Activated CD4-positive, alpha-beta T cell treated with anti-CD3 and anti-CD28 coated beads, Interleukin-2, amount 10 ng/mL, durations not matched to agents 7 days and 5 days (primary cell): ENCODE measurements at regions not wholly inside any gene's neighbourhood (a gene's known extent, or its start where the extent isn't known, plus 50 kb on each side); places are given as distances from the start of the nearest gene placed in this dataset.
"Not testable (repeated sequence)": the region's sequence is repeated elsewhere in the genome, so short reads cannot be mapped to it uniquely, and the experiment has no call there.

Source experiments
- CTCF ChIA-PET: fragments of 350-600 bp; sonication (Branson Sonifier 250); formaldehyde crosslinking; loops from one replicate; lab custom pipeline; 2021; ENCODE audit warnings: antibody characterized with exemption; lab: Charles Lee
- POLR2A ChIA-PET: fragments of 350-600 bp; sonication (Branson Sonifier 250); formaldehyde crosslinking; loops from one replicate; lab custom pipeline; 2021; ENCODE audit warnings: antibody characterized with exemption; lab: Charles Lee
- DNase-seq: peaks from one replicate; pipeline ENCODE4 v3.0.0-alpha.2; 2020
- H3K27ac Mint-ChIP-seq: one replicate; pipeline ENCODE4 v1.8.0; 2021; ENCODE audit warnings: mild to moderate bottlenecking, moderate library complexity, mixed read lengths
- H3K27me3 Mint-ChIP-seq: one replicate; pipeline ENCODE4 v1.8.0; 2021; ENCODE audit warnings: mixed read lengths
- H3K36me3 Mint-ChIP-seq: one replicate; pipeline ENCODE4 v1.8.0; 2021; ENCODE audit warnings: low read depth, mixed read lengths
- H3K4me1 Mint-ChIP-seq: one replicate; pipeline ENCODE4 v1.8.0; 2021; ENCODE audit warnings: mixed read lengths
- H3K4me3 Mint-ChIP-seq: one replicate; pipeline ENCODE4 v1.8.0; 2021; ENCODE audit warnings: mild to moderate bottlenecking, moderate library complexity, mixed read lengths
- H3K9me3 Mint-ChIP-seq: one replicate; pipeline ENCODE4 v1.8.0; 2021; ENCODE audit warnings: mixed read lengths

DNA sequence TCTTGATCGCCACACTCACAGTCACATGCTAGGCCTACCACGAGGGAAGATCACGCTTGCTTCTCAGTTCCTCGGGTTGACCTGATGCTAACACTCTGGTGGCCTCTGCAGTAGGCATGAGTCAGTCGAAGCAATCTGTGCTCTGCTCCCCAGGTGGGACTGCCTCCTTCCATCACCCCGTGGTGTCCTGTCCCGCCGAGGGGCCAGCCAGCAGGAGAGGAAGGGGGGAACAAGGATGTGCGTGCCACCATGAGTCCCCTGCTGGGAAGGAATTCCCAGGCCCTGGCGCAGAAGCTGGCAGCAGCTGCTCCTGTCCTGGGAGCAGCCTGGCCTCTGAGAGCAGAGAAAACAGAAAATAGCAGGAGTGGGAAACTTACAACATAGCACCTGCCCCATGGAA is 695.0 kb upstream of the NRP1 start:
- DNase-seq: no peak
- CTCF ChIA-PET: no interaction called here
- no peaks in the 10 kb centered on the region for H3K27me3 Mint-ChIP-seq
- POLR2A ChIA-PET: no interaction called here
- no peaks in the 10 kb centered on the region for H3K36me3 Mint-ChIP-seq
- H3K4me3 Mint-ChIP-seq: no peak overlapping the region
- no peak overlapping the region for H3K27ac Mint-ChIP-seq
- no peaks in the 10 kb centered on the region for H3K9me3 Mint-ChIP-seq
- no peaks in the 10 kb centered on the region for H3K4me1 Mint-ChIP-seq

DNA sequence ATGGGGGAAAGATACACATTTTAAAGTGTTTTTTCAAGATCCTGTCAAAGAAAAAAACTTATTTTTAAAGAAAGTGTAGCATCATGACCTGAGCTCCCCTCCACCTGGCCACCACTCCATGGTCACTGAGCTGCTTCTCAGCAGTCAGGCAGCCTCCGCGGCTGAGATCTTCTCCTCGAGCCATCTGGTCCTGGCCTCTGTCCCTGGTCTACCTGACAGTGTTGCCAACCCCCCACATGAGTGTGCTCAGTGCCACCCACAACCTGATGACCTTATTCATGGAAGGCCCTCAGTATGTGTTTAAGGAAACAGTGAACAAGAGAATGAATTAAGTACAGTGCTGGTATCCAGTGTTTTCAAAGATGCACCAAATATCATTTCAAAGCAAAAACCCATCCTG is 694.5 kb upstream of the NRP1 start:
- H3K4me1 Mint-ChIP-seq: no peaks in the 10 kb centered on the region
- ChIA-PET CTCF (interaction anchor here (0.7 kb wide), 1 partner anchor 39 kb away, joined by 3 read pairs; no protein-coding TSS in a partner anchor), POLR2A (no interaction called here)
- H3K9me3 Mint-ChIP-seq: peaks cover 3% of the 10 kb centered on the region
- no peaks in the 10 kb centered on the region for H3K27me3 Mint-ChIP-seq
- DNase-seq: no peak
- H3K4me3 Mint-ChIP-seq: no peak overlapping the region
- no peaks in the 10 kb centered on the region for H3K36me3 Mint-ChIP-seq
- H3K27ac Mint-ChIP-seq: no peak overlapping the region

DNA sequence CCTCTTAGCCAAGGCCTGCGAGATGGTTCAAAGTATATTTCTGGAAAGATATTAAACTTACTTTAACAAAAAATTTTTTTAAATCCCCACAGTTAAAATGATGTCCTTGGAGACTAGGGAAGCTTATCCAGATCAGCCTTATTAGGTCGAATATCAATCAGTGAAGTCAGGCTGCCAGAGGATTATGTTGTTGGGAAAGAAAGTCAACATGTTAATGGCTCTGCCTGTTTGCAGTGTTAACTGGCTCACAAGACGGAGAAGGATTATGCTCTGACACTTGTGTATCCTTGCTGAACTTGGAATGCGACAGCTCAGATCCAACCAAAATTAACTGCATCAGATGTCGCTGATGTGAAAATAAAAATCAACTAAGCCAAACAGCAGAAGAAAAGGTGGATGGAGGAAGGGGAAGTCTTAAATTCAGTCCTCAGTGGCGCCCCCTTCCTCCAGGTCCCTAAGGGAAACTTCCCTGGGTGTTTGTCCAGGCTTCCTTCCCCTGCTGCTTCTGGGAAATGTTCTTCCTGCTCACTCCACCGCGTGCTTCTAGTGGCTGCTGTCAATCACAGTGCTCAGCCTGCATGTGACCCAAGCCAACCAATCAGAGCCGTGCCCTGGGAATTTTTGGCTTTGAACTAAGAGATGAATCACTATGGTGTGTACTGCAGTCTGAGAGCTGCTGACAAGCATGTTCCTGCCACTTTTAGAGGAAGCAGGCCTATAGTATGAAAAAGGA is 690.4 kb upstream of the NRP1 start:
- Mint-ChIP-seq H3K27ac (no peak overlapping the region), H3K9me3 (peaks cover 3% of the 10 kb centered on the region), H3K36me3 (no peaks in the 10 kb centered on the region), H3K27me3 (no peaks in the 10 kb centered on the region), H3K4me3 (no peak overlapping the region), H3K4me1 (no peaks in the 10 kb centered on the region)
- ChIA-PET POLR2A (no interaction called here), CTCF (interaction anchor here (0.5 kb wide), 1 partner anchor 14 kb away, joined by 3 read pairs; no protein-coding TSS in a partner anchor)
- no peak for DNase-seq

DNA sequence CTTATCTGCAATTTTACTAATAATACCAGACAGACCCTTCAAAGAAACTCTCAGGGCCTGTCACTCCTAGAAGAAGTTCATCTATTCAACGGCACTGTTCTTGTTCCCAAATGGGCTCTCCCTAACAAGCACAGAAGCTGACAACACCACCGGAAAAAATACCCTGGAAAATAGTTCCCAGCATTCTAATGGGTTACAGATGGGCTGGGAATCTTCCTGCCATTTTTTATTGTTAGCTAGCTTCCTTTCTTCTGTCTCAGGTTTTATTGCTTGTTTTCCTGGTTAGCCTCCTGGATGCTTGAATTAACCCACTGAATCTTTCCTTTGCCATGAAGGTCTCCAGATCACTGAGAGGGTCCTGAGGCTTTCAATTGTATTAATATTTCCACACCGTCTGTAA is 689.8 kb upstream of the NRP1 start:
- no peak for DNase-seq
- ChIA-PET POLR2A (no interaction called here), CTCF (no interaction called here)
- Mint-ChIP-seq H3K4me1 (no peaks in the 10 kb centered on the region), H3K4me3 (no peak overlapping the region), H3K36me3 (no peaks in the 10 kb centered on the region), H3K27ac (no peak overlapping the region), H3K9me3 (peaks cover 3% of the 10 kb centered on the region), H3K27me3 (no peaks in the 10 kb centered on the region)

DNA sequence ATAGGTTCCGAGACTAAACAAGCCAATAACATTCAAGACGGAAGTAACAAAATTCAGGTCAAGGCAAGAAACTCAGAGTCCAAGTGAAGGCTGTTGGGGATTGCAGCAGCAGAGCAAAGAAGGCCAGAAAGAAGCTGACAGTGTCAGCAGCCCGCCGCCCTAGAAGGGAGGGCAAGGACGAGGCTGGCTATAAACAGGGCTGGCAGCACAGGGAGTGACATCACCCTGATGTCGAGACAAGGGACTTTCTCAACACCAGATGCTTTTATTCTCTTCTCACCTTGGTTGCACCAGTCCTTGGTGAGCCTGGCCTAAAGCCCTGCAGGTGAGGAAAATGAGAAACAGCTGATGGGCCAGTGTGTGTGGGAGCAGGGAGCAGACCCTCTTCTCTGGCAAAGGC is 687.7 kb upstream of the NRP1 start:
- Mint-ChIP-seq H3K36me3 (no peaks in the 10 kb centered on the region), H3K4me1 (no peaks in the 10 kb centered on the region), H3K27ac (no peak overlapping the region), H3K4me3 (no peak overlapping the region), H3K27me3 (no peaks in the 10 kb centered on the region), H3K9me3 (peaks cover 3% of the 10 kb centered on the region)
- ChIA-PET POLR2A (no interaction called here), CTCF (no interaction called here)
- DNase-seq: no peak

DNA sequence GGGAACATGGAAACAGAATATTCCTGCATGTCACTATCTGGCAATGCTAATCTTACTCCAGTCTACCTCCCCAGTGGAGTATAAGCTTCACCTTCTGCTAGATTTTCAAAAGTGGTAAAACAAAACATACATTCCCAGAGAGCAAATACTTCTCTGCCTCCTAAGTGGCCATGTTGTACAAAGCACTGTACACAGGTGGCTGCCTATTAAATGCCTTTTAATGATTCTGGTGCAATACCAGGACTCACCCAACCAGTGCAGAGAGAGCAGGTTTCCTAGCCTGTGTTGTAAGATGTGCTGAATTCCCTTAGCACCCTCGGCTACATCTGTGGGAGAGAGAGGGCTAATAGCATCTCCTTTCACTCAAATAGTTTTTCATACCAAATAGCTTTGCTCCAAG is 684.3 kb upstream of the NRP1 start:
- Mint-ChIP-seq H3K9me3 (no peaks in the 10 kb centered on the region), H3K27ac (no peak overlapping the region), H3K4me1 (no peaks in the 10 kb centered on the region), H3K27me3 (no peaks in the 10 kb centered on the region), H3K4me3 (no peak overlapping the region), H3K36me3 (no peaks in the 10 kb centered on the region)
- no peak for DNase-seq
- ChIA-PET CTCF (interaction anchor here (0.6 kb wide), 1 partner anchor 253 kb away, joined by 3 read pairs; no protein-coding TSS in a partner anchor), POLR2A (no interaction called here)

DNA sequence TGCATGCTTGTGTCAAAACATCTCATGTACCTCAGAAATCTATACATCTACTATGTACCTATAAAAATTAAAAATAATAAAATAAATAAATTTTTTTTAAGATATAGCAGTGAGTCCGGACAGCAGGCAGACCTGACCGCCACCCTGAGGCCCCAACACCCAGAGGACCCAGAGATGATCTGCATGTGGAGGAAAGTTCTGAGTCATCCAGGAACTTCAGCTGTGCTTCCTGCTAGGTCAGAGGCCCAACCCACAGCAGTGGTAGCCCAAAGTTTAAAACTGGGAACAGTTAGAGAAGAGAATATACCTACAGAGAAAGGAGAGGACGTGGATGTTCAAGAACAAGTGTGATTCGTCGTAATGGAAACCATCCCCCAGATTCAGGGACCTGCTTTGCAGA is 683.7 kb upstream of the NRP1 start:
- no peaks in the 10 kb centered on the region for H3K4me1 Mint-ChIP-seq
- no peaks in the 10 kb centered on the region for H3K9me3 Mint-ChIP-seq
- H3K4me3 Mint-ChIP-seq: no peak overlapping the region
- no peaks in the 10 kb centered on the region for H3K36me3 Mint-ChIP-seq
- CTCF ChIA-PET: interaction anchor here (0.6 to 0.7 kb wide), 3 partner anchors 253 to 998 kb away, joined by 3 read pairs; no protein-coding TSS in a partner anchor
- POLR2A ChIA-PET: no interaction called here
- H3K27me3 Mint-ChIP-seq: no peaks in the 10 kb centered on the region
- no peak for DNase-seq
- H3K27ac Mint-ChIP-seq: no peak overlapping the region

DNA sequence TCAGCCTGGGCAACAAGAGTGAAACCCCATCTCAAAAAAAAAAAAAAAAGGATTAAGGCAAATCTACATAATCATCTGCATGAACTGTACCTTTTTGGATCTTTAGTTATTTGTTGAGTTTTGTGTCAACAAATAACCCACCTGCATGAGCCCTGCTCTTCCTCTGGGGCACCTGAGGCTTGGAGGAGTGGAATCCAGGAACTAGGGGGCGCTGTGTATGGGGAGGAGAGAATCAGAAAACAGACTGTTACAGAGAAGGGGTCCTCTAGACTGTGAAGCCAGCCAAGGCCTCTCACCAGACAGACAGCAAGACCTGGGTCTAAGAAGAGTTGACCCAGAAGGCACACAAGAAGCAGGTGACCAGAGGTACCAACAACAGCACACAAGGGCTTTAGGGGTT is 682.8 kb upstream of the NRP1 start:
- Mint-ChIP-seq H3K27me3 (no peaks in the 10 kb centered on the region), H3K27ac (no peak overlapping the region), H3K9me3 (no peaks in the 10 kb centered on the region), H3K36me3 (no peaks in the 10 kb centered on the region), H3K4me1 (no peaks in the 10 kb centered on the region), H3K4me3 (no peak overlapping the region)
- ChIA-PET POLR2A (no interaction called here), CTCF (interaction anchor here (0.6 kb wide), 1 partner anchor 997 kb away, joined by 3 read pairs; no protein-coding TSS in a partner anchor)
- DNase-seq: no peak

DNA sequence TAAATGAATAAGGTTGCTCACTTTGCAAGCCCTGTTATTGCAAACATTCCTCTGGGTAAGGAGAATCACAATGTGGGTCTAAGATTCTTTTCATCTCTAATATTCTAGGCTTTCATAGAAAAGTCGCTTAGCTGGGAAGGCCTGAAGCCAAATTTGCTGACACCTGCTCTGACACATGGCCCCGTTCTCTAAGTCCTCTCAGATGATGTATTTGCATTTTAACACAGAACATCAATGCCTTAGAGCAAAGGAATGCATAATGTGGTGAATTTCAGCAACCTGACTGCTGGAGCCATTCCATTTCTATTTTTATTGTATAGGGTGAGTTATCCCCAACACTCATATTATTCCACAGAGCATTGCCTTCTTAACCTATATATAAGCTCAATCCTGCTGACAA is 682.1 kb upstream of the NRP1 start:
- Mint-ChIP-seq H3K27ac (no peak overlapping the region), H3K4me3 (no peak overlapping the region), H3K4me1 (no peaks in the 10 kb centered on the region), H3K9me3 (no peaks in the 10 kb centered on the region), H3K36me3 (no peaks in the 10 kb centered on the region), H3K27me3 (no peaks in the 10 kb centered on the region)
- ChIA-PET CTCF (no interaction called here), POLR2A (no interaction called here)
- no peak for DNase-seq

DNA sequence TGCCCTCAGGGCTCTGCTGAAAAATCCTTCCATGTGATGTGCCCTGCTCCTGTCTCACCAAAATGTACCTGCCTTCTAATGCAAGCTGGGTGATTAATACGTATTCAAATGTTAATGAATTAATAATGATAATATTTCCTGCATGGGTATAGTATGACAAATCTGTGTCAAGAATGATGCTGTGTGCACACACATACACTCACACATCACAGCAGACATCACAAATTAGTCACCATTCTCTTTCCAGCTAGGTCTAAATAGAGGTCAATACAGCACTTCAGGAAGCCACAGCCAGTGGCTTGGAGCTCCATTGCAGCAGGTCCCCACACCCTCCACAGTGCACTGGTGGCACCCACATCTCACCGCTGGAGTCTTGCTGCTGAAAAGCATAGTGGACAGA is 681.2 kb upstream of the NRP1 start:
- no peak overlapping the region for H3K4me3 Mint-ChIP-seq
- POLR2A ChIA-PET: no interaction called here
- no peaks in the 10 kb centered on the region for H3K4me1 Mint-ChIP-seq
- no peaks in the 10 kb centered on the region for H3K27me3 Mint-ChIP-seq
- H3K36me3 Mint-ChIP-seq: no peaks in the 10 kb centered on the region
- no peaks in the 10 kb centered on the region for H3K9me3 Mint-ChIP-seq
- H3K27ac Mint-ChIP-seq: no peak overlapping the region
- CTCF ChIA-PET: interaction anchor here (0.7 kb wide), 1 partner anchor 978 kb away, joined by 5 read pairs; no protein-coding TSS in a partner anchor
- no peak for DNase-seq

DNA sequence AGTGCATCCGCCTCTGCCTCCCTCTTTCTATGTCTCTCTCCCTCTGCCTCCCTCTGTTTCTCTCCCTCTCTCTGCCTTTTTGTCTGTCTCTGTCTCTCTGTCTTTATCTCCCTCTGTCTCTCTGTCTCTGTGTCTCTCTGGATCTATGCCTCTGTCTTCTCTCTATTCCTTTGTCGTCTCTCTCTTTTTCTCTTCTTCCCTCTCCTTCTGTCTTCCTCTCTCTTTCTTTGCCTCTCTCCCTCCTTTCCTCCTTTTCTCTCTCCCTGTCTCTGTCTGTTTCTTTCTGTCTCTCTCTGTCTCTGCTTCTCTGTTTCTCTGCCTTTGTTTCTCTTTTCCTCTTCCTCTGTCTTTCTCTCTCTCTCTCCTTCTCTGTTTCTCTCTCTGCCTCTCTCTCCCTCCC is 678.8 kb upstream of the NRP1 start:
- Mint-ChIP-seq H3K4me3 (no peak overlapping the region), H3K27ac (no peak overlapping the region), H3K4me1 (no peaks in the 10 kb centered on the region), H3K9me3 (no peaks in the 10 kb centered on the region), H3K27me3 (no peaks in the 10 kb centered on the region), H3K36me3 (no peaks in the 10 kb centered on the region)
- POLR2A ChIA-PET: no interaction called here
- DNase-seq: no peak
- CTCF ChIA-PET: no interaction called here

DNA sequence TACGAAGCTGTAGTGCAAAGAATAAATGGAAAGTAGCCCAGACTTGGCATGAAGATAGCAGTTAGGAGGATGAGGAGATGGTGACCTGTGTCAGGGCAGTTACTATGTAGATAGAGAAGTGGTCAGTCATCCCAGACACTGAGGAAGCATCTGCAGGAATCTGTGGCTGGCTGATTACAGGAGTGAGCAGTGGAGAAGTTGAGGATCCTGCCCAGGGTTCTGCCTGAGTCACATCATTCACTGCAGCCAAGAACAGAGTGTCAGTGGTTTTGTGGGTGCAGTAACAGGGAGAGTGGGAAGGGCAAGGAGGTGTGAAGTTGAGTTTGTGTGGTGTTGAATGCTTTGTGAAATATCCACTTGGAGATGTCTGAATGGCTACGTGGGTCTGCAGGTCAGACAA is 676.4 kb upstream of the NRP1 start:
- POLR2A ChIA-PET: no interaction called here
- CTCF ChIA-PET: no interaction called here
- Mint-ChIP-seq H3K27me3 (no peaks in the 10 kb centered on the region), H3K36me3 (no peaks in the 10 kb centered on the region), H3K4me1 (no peaks in the 10 kb centered on the region), H3K9me3 (no peaks in the 10 kb centered on the region), H3K4me3 (no peak overlapping the region), H3K27ac (no peak overlapping the region)
- no peak for DNase-seq

DNA sequence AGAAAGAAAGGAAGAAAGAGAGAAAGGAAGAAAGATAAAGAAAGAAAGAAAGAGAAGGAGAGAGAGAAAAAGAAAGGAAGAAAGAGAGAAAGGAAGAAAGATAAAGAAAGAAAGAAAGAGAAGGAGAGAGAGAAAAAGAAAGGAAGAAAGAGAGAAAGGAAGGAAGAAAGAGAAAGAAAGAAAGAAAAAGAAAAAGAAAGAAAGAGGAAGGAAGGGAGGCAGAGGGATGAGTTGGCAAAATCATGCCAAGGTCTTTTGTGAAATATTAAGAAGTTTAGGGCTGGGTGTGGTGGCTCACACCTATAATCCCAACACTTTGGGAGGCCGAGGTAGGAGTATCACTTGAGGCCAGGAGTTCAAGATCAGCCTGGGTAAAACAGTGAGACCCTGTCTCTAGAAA is 675.8 kb upstream of the NRP1 start:
- H3K36me3 Mint-ChIP-seq, H3K4me1 Mint-ChIP-seq, H3K4me3 Mint-ChIP-seq, H3K27ac Mint-ChIP-seq, DNase-seq, H3K27me3 Mint-ChIP-seq, POLR2A ChIA-PET, H3K9me3 Mint-ChIP-seq, CTCF ChIA-PET: not testable (repeated sequence)

DNA sequence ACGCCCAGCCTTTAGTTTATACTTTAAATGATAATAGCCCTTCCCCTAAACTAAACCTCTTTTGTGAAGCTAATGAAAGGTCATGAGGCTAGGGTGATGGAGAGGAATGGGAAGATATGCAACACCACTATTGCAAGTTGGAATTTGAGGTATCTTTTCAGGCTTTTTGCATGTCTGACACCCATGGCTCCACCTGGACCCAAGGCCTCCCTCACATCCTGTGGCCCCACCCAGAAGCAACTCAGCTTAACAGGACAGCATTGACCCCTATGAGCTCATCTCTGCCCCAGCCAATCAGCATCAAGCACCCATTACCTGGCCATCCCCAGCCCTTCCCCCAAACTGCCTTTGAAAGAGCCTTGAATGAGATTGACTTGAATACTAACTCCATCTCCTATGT is 674.2 kb upstream of the NRP1 start:
- ChIA-PET CTCF (no interaction called here), POLR2A (no interaction called here)
- Mint-ChIP-seq H3K9me3 (no peaks in the 10 kb centered on the region), H3K27ac (no peak overlapping the region), H3K4me1 (no peaks in the 10 kb centered on the region), H3K4me3 (no peak overlapping the region), H3K36me3 (no peaks in the 10 kb centered on the region), H3K27me3 (no peaks in the 10 kb centered on the region)
- no peak for DNase-seq
